Activated T-helper 9 cell treated with anti-CD3 and anti-CD28 coated beads, Interleukin-2, amount 50 U/mL, for 16 hours (primary cell): ENCODE measurements at regions not wholly inside any gene's neighbourhood (a gene's known extent, or its start where the extent isn't known, plus 50 kb on each side); places are given as distances from the start of the nearest gene placed in this dataset.

Source experiments
- DNase-seq: peaks from one replicate; pipeline ENCODE4 v3.0.0-alpha.2; 2020; ENCODE audit warnings: low read depth

DNA sequence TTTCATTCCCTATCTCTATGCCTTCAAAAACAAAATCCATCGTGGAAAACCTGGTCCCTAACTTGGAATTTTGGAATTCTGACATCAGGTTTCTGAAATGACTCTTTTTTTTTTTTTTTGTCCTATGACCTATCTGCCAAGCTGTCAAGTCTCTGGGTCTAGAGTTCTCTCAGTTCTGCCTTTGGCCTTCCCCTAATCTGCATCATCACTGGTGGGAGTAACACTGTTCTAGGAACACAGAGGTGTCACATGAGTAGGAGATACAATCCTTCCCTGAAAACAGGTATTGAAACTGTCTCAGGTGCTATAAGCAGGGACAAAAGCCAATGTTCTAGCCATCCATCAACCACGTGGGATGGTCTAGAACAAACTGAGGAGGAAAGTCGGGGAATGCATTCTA, 142.0 kb upstream of the ATP1B1 start:
- DNase-seq, result no peak

DNA sequence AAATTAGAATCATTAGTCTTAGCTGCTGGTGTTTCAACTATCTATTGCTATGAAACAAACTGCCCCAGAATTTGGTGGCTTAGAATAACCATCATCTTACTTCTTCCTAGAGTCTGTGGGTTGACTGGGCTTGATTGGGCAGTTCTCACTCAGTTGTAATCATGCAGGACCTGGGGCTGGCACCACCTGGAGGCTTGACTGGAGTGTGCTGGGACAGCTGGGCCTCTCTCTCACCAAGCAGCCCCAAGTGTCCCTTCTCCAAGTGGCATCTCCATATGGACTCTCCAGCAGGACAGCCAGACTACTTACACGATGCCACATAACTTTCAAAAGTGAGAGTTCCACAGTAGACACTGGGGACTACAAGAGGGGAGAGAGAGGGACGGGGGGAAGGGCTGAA, 140.3 kb upstream of the ATP1B1 start:
- no peak for DNase-seq

DNA sequence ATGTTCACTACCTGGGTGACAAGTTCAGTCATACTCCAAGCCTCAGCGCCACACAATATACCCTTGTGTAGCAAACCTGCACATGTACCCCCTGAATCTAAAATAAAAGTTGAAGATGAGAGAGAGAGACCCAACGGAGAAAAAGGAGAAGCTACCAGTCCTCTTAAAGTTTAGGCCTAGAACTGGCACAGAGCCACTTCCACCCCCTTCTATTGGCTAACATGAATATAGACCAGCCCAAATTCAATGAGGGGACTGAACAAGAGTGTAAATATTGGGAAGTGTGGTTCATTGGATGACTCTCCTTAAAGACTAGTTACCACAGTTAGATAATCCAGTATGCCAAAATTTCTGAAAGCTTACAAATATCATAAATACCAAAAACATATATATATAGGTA, 139.9 kb upstream of the ATP1B1 start:
- DNase-seq, result no peak

DNA sequence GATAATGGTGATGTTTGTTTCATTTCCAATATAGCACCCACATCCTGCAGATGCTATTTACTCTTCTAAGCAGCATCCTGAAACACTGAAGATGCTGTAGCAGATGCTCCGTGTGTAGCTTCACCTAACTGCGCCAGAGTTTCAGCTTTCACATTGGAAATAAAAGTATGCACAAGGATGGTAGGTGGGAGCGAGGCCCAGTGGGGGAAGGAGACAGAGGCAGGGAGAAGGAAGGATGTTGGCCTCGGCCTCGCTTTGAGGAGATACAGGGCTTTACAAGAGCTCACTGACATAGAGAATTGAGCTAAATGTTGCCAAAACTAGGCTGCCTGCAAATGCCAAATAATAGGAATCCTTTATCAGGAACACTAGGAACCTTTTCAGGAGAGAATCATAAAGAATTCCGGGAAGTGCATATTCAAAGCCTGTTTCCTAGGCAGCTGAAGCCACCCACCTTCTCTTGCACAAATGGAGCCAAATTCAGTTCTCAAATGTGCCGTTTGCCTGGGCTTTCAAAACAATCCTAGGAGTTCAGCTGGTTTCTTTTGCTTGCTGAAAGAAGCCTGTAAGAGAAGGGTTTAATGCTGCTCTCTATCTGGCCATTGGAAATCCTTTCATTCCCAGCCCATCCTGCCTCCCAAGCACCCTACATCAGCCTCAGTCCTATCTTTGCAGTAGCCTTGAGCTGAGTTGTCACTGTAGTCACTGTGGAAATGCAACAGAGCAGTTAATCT, 135.4 kb upstream of the ATP1B1 start:
- no peak for DNase-seq

DNA sequence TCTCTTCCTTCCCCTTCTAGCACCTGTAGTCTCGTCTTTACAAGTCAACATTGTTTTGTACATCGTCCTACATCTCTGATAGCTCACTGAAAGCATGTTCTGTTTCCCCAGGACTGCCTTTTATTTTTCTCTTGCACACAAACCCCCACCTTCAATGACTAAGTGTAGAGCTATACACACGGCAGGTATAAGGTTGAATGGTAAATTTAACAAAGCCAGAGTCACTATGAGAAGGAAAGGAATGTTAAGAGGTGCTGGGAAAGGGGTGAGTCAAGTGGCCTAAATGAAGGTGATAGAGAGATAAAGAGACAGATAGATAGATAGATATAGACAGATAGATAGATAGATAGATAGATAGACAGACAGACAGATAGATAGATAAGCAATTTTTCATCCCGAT, 134.3 kb upstream of the ATP1B1 start:
- no peak for DNase-seq

DNA sequence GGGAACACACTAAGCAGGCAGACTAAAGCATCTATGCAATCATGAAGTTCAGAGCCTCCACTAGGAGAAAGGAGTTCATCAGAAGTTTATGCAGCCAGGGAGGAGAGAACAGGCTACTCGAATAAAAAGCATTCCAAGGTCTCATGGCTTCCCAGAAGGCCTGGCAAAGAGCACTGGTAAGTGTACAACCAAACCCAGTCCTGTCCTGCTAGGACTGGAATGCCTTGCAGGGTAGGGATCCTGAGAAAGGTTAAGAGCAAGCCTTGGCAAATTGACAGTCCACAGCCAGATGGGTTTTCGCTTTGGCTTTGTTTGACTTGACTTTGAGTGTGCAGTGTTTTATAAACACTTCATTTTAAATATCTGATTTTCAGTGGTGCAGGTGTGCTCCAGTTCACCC, 133.6 kb upstream of the ATP1B1 start:
- DNase-seq, result no peak

DNA sequence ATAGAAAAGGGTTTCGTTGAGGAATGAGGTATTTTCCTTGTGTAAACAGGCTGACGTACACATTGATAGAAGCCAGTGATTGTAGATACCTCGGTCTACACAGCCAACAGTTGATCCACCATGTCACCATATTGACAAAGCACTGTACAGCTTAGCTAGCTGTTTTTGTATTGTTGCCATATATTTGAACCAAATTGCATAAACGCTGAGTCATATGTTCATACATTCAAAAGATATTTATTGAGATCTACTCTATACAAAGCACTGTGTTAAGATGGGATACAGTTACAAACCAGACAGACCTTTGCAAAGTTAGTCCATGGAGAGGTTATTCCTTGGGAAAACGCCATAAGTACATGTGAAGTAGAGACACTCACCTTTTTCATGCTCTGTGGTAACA, 132.4 kb upstream of the ATP1B1 start:
- no peak for DNase-seq

DNA sequence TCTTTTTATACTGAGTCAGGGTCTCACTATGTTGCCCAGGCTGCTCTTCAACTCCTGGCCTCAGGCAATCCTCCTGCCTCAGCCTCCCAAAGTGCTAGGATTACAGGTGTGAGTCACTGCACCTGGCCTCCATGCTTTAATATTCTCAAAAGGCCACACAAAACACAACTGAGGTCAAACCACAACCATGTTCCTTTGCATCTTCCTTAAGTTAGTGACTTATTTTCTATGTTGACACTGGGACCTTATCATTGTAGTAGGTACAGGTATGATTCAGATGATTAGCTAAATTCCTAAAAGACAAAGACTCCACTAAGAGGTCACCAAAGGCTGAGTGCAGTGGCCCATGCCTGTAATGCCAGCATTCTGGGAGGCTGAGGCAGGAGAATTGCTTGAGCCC, 131.9 kb upstream of the ATP1B1 start:
- DNase-seq, result no peak

DNA sequence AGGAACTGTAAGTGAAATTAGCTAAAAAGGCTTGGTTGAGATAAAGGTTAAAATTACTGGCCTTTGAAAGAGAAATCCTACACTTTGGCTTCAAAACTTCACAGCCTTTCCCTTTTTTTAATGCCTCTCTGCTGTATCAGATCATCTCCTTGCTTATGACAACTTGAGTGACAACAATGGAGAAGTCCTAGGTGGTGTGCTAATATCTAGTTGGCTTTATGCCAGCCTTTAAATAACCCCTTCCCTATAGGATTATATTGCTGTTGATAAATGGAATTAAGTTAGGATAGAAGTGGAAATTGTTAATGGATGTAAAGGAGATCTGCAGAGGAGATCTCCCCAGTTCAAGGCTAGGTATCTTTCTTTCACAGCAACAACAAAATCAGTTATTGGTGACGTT, 130.2 kb upstream of the ATP1B1 start:
- no peak for DNase-seq

DNA sequence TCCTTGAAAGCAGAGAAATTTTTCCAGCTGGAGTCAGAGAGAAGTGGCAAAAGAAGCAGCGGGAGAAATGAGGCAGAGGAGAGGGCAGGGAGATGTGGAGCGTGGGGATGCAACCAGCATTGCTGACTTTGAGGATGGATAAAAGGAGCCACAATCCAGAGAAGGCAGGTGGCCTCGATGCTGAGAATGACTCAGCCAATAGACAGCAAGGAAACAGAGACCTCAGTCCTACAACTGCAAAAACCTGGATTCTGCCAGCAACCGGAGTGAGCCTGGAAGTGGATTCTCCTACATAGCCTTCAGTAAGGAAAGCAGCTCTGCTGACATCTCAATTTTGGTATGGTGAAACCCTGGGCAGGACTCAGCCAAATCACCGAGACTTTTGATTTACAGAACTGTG, 128.9 kb upstream of the ATP1B1 start:
- no peak for DNase-seq

DNA sequence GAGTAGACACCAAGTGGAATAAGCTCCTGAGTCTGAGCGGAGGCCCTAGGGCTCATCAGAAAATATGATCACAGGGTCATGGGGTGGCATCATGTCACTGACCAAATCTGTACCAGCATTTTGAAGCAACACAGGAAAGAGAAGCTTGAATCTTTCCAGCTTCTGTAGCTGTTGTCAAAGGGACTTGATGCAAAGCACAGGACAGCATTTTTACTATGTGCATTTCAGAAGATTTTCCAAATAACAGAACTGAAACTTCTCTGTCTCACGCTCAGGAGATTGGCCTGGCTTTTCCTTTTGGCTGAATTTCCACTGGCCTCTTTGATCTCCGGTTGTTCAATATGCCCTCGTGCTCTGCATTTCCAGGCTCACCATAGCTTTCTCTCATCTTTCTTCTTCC, 127.2 kb upstream of the ATP1B1 start:
- no peak for DNase-seq

DNA sequence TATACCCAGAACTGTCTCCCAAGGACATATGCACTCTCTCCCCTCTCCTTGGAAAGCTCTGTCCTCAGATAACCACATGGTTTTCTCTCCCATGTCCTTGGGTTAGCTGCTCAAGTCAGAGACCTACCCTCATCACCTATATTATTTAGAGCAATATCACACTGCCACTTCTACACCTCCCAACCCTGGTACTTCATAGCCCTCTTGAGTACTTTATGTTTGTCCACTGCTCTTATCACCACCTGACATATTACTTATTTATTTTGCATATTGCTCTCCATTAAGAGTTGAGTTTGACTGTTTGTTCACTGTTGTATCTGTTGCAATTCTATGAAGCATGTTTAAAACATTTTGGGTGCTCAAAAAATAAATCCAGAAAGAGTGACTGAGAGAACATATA, 126.3 kb upstream of the ATP1B1 start:
- DNase-seq, result no peak

DNA sequence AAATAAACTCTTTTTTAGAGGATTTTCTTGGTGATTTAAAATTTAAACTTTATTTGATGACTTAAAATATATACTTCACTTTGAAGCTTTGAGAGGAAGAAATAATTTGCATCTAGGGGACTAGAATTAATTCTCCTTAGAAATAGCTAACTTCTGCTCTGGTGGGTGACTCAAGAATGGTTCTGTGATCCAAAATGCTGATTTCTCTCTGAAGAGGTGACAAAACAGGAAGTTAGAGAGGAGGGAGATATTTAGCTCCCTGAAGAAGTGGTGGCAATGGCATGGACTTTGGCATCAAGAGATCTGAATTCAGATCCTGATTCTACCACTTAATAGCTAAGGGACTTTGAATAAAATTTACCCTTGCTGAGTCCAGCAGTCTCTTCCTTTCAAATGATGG, 125.8 kb upstream of the ATP1B1 start:
- no peak for DNase-seq

DNA sequence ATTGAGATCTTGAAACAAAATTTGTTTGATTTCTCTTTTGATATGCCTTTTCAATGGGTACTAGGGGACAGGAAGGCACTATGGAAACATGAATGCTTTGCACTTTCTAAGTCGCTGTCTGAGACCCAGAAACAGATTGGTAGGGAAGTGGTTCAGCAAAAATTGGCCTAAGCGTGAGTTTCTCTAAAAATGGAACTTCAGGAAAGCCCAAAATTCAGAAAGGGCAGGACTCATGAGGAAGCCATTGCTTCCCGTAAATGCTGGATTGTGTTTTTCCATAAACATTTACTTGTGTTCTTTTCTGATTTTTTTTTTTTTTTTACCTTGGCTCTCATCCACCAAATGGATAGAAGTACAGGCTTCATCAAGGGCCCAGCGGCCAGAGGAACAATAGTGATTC, 123.7 kb upstream of the ATP1B1 start:
- DNase-seq, result no peak

DNA sequence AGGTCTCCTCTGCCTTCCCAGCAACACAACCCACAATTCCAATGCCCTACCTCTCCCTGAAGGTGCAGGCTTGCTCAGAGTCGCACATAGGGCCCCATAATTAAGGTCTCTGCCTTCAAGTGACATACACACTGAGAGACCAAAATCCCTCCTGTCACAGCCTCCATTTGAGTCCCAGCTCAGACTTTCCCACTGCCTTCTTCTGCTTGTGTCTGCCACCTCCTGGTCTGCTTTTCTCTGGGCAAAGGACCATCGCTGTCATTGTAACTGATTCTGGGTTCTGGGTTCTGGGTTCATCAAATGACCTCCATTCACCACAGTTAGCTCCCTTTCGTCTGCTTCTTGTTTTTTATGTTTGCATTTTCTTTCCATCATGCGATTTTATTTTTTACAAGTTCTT, 119.2 kb upstream of the ATP1B1 start:
- no peak for DNase-seq

DNA sequence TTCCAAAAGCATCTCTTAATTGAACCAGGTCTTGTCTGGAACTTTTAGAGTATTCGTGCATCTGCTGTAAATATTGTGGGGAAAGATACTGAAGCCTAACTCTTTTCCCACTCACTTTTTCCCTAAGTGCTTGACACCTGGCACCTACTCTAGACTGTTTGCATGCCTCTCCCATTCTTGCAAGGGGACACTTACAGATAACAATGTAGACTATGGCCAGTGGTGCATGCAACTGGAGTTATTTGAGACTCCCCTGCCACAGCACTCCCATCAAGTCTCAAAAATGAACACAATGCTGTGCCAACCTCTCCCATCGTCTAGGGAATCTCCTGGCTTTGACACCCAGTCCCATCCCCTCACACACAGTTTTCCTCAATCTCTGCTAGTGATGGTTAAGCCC, 118.6 kb upstream of the ATP1B1 start:
- no peak for DNase-seq

DNA sequence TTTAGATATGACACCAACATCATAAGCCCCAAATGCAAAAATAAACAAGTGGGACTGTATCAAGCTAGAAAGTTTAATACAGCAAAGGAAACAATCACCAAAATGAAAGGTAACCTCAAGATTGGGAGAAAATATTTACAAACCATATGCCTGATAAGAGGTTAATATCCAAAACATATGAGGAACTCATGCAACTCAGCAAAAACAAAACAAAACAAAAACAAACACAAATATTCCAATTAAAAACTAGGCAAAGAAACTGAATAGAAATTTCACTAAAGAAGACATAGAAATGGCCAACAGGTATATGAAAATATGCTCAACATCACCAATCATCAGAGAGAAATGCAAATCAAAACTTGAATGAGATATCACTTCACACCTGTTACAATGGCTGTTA, 116.5 kb upstream of the ATP1B1 start:
- no peak for DNase-seq

DNA sequence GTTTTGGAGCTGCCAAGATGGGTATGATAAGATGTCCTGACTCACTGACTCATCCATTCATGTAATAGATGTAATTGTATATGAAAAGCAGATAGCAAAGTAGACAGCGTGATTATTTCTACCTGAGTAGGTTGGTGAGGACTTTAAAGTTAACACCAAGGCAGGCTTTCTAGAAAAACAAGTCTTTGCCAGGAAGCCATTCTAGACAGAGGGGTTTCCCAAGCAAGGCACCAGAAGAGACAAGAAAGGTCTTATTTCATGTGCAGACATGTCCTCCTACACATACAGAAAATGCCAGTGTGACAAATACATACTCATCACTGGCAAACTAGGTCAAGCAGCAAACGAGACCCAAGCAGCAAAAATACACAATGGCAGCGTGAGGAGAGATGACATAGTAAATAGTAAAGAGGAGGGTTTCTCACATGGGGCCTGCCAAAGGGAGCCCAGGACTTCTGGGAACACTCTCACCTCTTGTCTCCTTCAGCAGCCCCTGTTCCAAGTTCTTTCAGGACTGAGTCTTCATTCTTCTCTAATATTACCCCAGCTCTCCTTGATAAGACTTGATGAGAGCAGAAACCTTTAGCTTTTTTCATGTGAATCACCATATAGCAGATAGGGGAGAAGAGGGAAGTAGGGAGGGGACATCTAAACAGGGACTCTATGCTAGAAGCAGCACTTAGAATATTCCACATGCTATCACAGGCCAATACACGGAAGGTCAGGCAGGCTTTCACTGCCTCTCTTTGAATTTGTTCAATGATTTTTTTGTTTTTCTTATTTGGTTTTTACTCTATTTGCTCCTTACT, 114.6 kb upstream of the ATP1B1 start:
- no peak for DNase-seq

DNA sequence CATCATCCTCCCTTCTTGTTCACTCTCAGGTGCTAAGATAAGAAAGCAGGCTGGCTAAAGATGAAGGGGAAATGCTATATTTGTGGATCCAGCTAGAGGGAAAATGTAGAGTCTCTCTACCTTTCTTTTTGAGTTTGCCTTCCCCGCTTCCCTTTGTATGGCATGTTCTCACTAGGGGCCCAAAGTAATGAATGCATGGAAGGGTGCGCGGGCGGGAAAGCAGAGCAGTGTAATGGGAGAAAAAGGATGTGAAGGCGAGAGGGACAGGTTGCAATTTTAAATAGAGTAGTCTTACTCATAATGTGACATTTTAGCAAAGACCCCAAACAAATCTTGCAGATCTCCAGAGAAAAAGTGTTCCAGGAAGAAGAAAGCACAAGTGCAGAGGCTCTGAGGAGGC, 105.1 kb upstream of the ATP1B1 start:
- DNase-seq, result no peak

DNA sequence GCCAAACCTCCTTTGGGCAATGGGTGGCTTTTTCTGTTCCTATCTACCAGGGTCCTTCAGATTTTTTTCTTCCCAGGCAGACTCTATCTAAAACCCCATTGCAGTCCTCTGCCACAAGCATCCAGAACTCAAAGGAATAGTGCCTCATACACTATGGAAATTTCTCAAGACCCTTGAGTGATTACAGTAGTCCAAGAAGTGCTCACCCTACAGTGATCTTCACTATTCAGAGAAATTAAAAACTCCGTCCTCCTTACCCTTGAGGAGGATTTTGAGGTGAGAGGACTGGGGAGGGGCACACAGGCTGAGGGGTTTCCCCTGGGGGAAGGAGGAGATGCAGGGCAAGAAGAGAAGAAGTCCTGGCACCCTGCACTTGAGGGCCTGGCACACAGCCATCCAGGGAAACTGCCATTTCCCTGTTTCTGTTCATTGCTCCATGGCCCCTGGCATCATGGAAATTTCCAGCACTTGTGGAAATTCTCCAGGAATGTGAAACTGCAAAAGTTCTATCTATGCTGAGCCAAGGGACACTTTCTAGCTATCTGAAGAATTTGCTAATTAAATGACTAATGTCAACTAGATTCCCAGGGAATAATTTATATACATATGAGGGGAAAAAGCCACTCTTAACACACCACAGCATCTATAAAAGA, 102.5 kb upstream of the ATP1B1 start:
- DNase-seq, result no peak

DNA sequence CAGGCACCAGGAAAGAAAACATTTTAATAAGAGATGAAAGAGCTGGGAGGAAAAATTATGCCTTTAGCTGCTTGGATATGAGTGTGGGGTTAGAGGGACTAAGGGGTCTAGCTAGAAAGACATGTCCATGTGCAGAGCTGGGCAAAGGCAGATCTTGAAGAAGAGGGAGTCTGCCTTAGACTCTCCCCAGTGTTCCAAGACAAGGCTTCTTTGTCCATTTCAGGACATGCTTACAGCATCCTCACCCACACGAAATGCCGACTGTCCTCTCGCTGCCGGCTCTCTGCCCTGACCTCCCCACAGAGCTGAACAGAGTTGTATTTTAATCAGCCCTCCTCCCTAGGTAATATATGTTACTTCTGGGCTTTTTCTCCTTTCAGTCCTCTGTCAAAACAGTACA, 100.7 kb upstream of the ATP1B1 start:
- no peak for DNase-seq

DNA sequence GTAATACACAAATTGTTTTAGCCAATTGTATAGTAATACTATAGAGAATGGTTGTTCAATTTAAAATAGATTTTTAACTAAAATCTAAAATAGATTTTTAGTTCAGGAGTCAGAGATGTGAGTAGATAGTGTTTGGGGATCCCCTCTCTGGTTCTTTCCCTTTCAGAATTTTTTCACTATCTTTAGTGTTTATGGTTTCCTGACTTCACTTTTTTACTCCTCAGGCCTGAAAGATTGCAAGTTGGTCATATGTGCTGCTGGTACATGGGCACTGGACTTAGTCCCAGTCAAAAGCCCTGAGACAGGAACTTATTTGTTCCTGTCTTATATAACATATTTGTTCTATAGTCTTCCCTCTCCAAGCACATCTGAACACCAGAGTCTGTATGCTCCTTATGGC, 96.8 kb upstream of the ATP1B1 start:
- no peak for DNase-seq

DNA sequence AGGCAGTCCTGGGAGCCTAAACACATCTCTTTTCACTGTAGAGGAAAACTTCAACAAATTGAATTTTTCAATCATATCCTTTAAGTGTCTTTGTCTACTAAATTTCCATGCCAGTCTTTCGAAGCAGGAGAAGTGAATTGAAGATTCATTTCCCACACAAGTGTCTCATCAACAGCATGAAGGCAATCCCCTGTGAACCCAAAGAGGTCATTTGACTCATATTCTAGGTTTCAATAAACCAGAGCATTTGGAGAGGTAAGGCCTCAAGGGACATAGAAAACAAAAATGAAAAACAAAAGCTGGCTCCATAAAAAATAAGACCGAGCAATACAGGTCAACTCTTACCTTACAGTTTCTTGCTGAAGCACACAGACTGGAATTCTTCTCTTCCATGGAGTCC, 94.1 kb upstream of the ATP1B1 start:
- no peak for DNase-seq
